ENCODE measurements at regions not wholly inside any gene's neighbourhood (a gene's known extent, or its start where the extent isn't known, plus 50 kb on each side); places are given as distances from the start of the nearest gene placed in this dataset.

DNA sequence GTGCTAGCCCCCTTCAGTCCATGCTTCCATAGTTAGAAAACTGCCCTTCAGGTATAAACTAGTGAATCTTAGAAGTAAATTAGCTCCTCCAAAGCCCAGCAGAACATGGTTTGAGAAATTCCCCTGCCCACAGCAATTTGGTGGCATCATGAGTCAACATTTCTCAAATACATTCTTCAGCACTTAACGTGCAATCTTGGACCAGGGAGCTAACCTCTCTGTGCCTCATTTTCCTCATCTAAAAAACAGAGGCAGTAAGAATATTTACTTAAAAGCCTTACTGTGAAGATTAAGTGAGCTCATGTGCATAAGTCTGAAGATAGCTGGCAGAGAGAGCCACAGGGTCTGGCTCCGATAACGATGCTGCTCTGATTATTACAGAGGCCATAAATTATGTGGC is 800.7 kb upstream of the AMELY start:
- Mint-ChIP-seq H3K4me3 (no peak overlapping the region; the same call in 1 of the 2 replicates), H3K27ac (peak overlapping the region; percentile 10; the same call in 1 of the 2 replicates), H3K4me1 (ENCODE audit: low read depth) (peaks cover 26% of the 10 kb centered on the region), H3K36me3 (ENCODE audit: low read depth) (no peaks in the 10 kb centered on the region), H3K9me3 (no peaks in the 10 kb centered on the region; the same call in 1 of the 2 replicates), H3K27me3 (ENCODE audit: insufficient read depth) (no peaks in the 10 kb centered on the region)
- TF ChIP-seq, protein P1, sequence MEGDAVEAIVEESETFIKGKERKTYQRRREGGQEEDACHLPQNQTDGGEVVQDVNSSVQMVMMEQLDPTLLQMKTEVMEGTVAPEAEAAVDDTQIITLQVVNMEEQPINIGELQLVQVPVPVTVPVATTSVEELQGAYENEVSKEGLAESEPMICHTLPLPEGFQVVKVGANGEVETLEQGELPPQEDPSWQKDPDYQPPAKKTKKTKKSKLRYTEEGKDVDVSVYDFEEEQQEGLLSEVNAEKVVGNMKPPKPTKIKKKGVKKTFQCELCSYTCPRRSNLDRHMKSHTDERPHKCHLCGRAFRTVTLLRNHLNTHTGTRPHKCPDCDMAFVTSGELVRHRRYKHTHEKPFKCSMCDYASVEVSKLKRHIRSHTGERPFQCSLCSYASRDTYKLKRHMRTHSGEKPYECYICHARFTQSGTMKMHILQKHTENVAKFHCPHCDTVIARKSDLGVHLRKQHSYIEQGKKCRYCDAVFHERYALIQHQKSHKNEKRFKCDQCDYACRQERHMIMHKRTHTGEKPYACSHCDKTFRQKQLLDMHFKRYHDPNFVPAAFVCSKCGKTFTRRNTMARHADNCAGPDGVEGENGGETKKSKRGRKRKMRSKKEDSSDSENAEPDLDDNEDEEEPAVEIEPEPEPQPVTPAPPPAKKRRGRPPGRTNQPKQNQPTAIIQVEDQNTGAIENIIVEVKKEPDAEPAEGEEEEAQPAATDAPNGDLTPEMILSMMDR (IDR thresholded peaks at IDR 0.05) = no peak
- peak; percentile 51 for DNase-seq

DNA sequence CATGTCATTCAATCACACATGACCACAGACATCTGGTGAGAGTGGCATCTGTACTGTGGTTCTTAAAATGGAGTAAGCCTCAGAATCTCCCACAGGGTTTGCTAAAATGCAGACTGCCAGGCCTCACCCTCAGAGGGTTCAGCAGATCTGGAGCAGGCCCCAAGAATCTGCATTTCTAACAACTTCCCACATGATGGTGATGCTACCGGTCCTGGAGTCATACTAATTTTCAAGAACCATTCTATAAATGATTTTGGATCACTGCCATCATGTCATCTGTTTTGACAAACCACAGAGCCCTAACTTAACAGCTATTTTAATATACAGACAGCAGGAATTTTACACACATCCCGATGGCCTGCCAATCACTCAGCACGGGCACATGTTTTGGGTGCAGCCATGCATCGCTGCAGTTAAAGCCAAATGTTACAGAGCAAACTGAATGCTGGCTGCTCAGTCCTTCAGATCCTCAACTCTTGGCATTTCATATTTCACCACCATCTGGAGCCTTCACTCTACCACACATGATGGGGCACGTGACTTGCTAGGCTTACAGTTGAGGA is 792.1 kb upstream of the AMELY start:
- H3K27me3 Mint-ChIP-seq (ENCODE audit: insufficient read depth) = peaks cover 1% of the 10 kb centered on the region
- DNase-seq = no peak
- H3K4me3 Mint-ChIP-seq = no peak overlapping the region
- H3K36me3 Mint-ChIP-seq (ENCODE audit: low read depth) = no peaks in the 10 kb centered on the region
- peaks cover 14% of the 10 kb centered on the region for H3K4me1 Mint-ChIP-seq (ENCODE audit: low read depth)
- TF ChIP-seq, protein P1 (IDR thresholded peaks at IDR 0.05) = no peak
- H3K27ac Mint-ChIP-seq = no peak overlapping the region
- no peaks in the 10 kb centered on the region for H3K9me3 Mint-ChIP-seq

GRCh38 chrY:7702481-7702880 is 790.9 kb upstream of the AMELY start:
- Mint-ChIP-seq H3K27ac (no peak overlapping the region), H3K4me1 (ENCODE audit: low read depth) (peaks cover 14% of the 10 kb centered on the region), H3K9me3 (no peaks in the 10 kb centered on the region), H3K27me3 (ENCODE audit: insufficient read depth) (peaks cover 1% of the 10 kb centered on the region), H3K36me3 (ENCODE audit: low read depth) (no peaks in the 10 kb centered on the region), H3K4me3 (no peak overlapping the region)
- TF ChIP-seq, protein P1 (IDR thresholded peaks at IDR 0.05) = no peak
- no peak for DNase-seq

DNA sequence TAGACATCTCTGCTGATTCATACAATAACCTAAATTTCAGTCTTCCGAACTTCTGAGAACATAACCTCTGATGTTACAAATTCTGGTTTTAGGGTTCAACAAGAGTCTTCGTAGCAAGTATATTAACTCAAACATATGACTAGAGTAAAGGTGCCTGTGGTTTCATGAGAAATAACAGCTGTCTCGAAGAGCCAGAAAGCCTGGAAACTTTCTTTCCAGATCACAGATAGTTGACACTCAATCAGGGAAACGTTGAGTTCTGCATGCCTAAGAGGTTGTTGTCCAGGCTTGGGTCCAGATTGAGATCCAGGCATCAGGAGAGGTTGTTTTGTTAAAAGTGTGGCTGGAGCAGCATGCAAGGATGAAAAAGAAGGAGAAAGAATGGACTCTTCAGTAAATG is 790.1 kb upstream of the AMELY start:
- no peak overlapping the region for H3K4me3 Mint-ChIP-seq
- no peaks in the 10 kb centered on the region for H3K9me3 Mint-ChIP-seq
- peaks cover 1% of the 10 kb centered on the region for H3K27me3 Mint-ChIP-seq (ENCODE audit: insufficient read depth)
- no peak for DNase-seq
- H3K36me3 Mint-ChIP-seq (ENCODE audit: low read depth) = no peaks in the 10 kb centered on the region
- H3K27ac Mint-ChIP-seq = no peak overlapping the region
- TF ChIP-seq, protein P1 (IDR thresholded peaks at IDR 0.05) = no peak
- peaks cover 14% of the 10 kb centered on the region for H3K4me1 Mint-ChIP-seq (ENCODE audit: low read depth)

DNA sequence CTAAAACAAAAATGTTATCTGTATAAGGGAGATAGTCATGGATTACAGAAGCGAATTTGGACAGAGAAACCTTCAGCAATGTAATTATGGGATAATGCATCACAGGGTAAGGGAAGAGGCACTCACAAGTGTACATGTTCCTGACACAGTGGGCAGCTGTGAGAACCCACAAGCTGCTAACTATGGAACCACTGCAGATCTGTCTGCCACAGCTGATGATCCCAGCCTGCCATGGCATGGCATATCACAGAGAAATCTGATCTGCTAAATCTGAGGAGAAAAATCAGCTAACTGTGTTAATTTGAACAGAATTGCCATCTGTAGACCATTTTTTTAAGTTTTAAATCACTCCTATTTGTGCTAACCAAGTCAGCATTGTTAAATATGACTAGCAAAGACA is 786.0 kb upstream of the AMELY start:
- no peak for DNase-seq
- Mint-ChIP-seq H3K27ac (no peak overlapping the region), H3K27me3 (ENCODE audit: insufficient read depth) (peaks cover 1% of the 10 kb centered on the region), H3K4me3 (no peak overlapping the region), H3K36me3 (ENCODE audit: low read depth) (no peaks in the 10 kb centered on the region), H3K9me3 (no peaks in the 10 kb centered on the region), H3K4me1 (ENCODE audit: low read depth) (peaks cover 10% of the 10 kb centered on the region)
- TF ChIP-seq, protein P1 (IDR thresholded peaks at IDR 0.05) = no peak

DNA sequence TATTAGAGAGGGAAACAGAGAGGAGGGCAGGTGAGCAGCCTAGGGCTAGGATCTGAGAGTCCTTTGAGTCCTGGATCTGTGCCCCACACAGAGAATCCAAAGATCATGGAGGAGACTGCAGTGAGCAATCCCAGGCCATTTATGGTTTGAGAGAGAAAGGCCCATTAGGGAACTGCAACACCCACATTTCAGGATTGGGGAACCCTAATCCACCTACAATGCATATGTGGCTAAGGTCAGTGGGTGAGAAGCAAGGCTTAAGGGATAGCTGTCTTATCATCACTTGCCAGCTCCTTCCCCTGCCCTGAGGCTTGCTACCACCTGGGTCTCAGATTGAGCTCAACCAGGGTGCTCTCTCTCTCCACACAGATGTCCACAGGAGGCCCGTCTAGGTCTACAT is 781.1 kb upstream of the AMELY start:
- peaks cover 6% of the 10 kb centered on the region for H3K4me1 Mint-ChIP-seq (ENCODE audit: low read depth)
- H3K27me3 Mint-ChIP-seq (ENCODE audit: insufficient read depth) = no peaks in the 10 kb centered on the region
- H3K36me3 Mint-ChIP-seq (ENCODE audit: low read depth) = no peaks in the 10 kb centered on the region
- TF ChIP-seq, protein P1 (IDR thresholded peaks at IDR 0.05) = no peak
- no peak for DNase-seq
- H3K4me3 Mint-ChIP-seq = no peak overlapping the region
- H3K27ac Mint-ChIP-seq = no peak overlapping the region
- no peaks in the 10 kb centered on the region for H3K9me3 Mint-ChIP-seq

Measured in HFFc6 (cell line).